ENCODE measurements at regions not wholly inside any gene's neighbourhood (a gene's known extent, or its start where the extent isn't known, plus 50 kb on each side); places are given as distances from the start of the nearest gene placed in this dataset.
"Not testable (repeated sequence)": the region's sequence is repeated elsewhere in the genome, so short reads cannot be mapped to it uniquely, and the experiment has no call there.

GRCh38 chr10:53325066-53325465 is 552.5 kb upstream of the MBL2 start:
- no peak for DNase-seq

GRCh38 chr10:53315709-53316108 is 543.1 kb upstream of the MBL2 start:
- no peak for DNase-seq

- no peak for DNase-seq
These were observed 542.3 kb upstream of the MBL2 start for GRCh38 chr10:53314876-53315275.

- DNase-seq: no peak
These were observed 525.9 kb upstream of the MBL2 start for GRCh38 chr10:53298443-53298842.

- no peak for DNase-seq
These were observed 512.1 kb upstream of the MBL2 start for GRCh38 chr10:53284615-53285182.

- no peak for DNase-seq
These were observed 504.2 kb upstream of the MBL2 start for GRCh38 chr10:53276797-53277196.

GRCh38 chr10:53269482-53269881 is 496.9 kb upstream of the MBL2 start:
- no peak for DNase-seq

- DNase-seq: no peak
These were observed 487.6 kb upstream of the MBL2 start for GRCh38 chr10:53260213-53260612.

GRCh38 chr10:53256623-53257022 is 484.0 kb upstream of the MBL2 start:
- DNase-seq: no peak

- no peak for DNase-seq
These were observed 483.1 kb upstream of the MBL2 start for GRCh38 chr10:53255661-53256205.

- no peak for DNase-seq
These were observed 480.6 kb upstream of the MBL2 start for GRCh38 chr10:53253221-53253620.

GRCh38 chr10:53239873-53240272 is 467.3 kb upstream of the MBL2 start:
- no peak for DNase-seq

- DNase-seq: no peak
These were observed 464.4 kb upstream of the MBL2 start for GRCh38 chr10:53236941-53237340.

- no peak for DNase-seq
These were observed 461.2 kb upstream of the MBL2 start for GRCh38 chr10:53233749-53234148.

GRCh38 chr10:53230651-53231050 is 458.1 kb upstream of the MBL2 start:
- no peak for DNase-seq

- DNase-seq: no peak
These were observed 451.3 kb upstream of the MBL2 start for GRCh38 chr10:53223851-53224250.

GRCh38 chr10:53222806-53223205 is 450.2 kb upstream of the MBL2 start:
- DNase-seq: no peak

- DNase-seq: no peak
These were observed 437.5 kb upstream of the MBL2 start for GRCh38 chr10:53209944-53210611.

- DNase-seq: no peak
These were observed 411.1 kb upstream of the MBL2 start for GRCh38 chr10:53183733-53184132.

GRCh38 chr10:53177468-53177867 is 404.9 kb upstream of the MBL2 start:
- no peak for DNase-seq

- no peak for DNase-seq
These were observed 393.7 kb upstream of the MBL2 start for GRCh38 chr10:53166325-53166724.

GRCh38 chr10:53162856-53163255 is 390.3 kb upstream of the MBL2 start:
- DNase-seq: no peak

- DNase-seq: no peak
These were observed 388.6 kb upstream of the MBL2 start for GRCh38 chr10:53161231-53161630.

- not testable (repeated sequence) for DNase-seq
These were observed 383.1 kb upstream of the MBL2 start for GRCh38 chr10:53155674-53156073.

- DNase-seq: no peak
These were observed 381.2 kb upstream of the MBL2 start for GRCh38 chr10:53153831-53154230.

All from CD4-positive, alpha-beta T cell treated with Interleukin-4 for 1 hour (primary cell).